HG02840 (cell line): ENCODE measurements at regions not wholly inside any gene's neighbourhood (a gene's known extent, or its start where the extent isn't known, plus 50 kb on each side); places are given as distances from the start of the nearest gene placed in this dataset.

Source experiments
- ATAC-seq: cut with Tn5 transposase; IDR thresholded peaks from one replicate; pipeline ENCODE4 v1.9.1; 2021; ENCODE audit warnings: mild to moderate bottlenecking, moderate library complexity, moderate number of reproducible peaks; ENCODE audit not compliant: unreplicated experiment, low FRiP score

DNA sequence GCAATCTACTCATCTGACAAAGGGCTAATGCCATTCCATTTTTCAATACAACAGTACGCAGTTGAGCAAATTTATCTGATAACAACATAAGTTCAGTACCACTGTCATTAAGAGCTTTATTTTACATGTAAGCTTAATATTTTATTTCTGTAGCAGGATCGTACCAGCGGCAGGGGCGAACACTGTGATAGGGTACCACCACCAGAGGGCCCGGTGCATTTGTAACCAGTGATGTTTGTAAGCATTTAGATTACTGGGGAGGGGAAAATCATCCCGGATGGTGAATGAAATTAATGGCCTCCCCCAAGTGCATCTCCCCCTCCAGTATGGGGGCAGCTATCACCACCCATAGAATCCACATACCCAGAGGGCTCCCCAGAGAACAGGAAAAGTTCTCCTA lies 179.0 kb downstream of the ADGRA3 start:
- ATAC-seq = no peak

GRCh38 chr4:22334155-22334554 lies 181.7 kb downstream of the ADGRA3 start:
- no peak for ATAC-seq

DNA sequence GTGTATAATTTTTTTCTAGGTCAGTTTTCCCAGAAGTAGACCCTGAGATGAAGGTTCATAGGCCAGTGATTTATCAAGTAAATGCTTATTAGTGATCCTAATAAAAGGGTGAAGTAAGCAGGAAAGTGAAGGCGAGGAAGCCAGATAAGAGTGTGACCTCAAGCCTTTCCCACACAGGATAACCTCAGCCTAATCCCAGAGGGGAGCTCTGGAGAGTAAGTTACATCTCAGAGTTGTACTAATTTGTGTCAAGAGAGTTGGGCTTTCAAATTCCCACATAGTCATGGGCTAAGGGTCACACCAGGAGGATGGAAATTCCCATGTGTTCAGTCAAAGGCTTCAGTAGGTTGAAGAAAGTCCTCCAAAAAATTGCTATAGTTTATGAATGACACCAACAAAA lies 191.4 kb downstream of the ADGRA3 start:
- ATAC-seq = no peak

GRCh38 chr4:22323691-22324090 lies 192.2 kb downstream of the ADGRA3 start:
- no peak for ATAC-seq

- no peak for ATAC-seq
Measured at GRCh38 chr4:22322996-22323395, 192.9 kb downstream of the ADGRA3 start.

- ATAC-seq = no peak
Measured at GRCh38 chr4:22315628-22316027, 200.2 kb downstream of the ADGRA3 start.

DNA sequence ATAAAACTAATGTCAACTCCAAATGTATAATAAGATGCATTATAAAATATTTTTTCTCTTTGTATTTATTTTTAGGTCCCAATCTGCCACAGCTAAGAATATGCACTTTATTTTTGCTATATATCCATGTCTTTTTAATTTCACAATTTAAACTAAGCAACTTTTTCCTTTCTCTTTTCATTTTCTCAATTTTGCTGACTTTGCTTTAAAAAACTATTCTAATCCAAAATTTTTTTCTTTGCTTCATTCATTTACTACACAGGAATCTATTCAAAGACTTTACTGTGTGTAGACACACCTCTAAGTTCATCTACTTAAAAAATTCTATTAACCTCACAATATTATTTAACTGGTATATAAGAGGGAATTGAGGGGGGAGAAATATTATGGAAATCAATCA lies 201.9 kb downstream of the ADGRA3 start:
- ATAC-seq = no peak

GRCh38 chr4:22312113-22312512 lies 203.8 kb downstream of the ADGRA3 start:
- no peak for ATAC-seq

DNA sequence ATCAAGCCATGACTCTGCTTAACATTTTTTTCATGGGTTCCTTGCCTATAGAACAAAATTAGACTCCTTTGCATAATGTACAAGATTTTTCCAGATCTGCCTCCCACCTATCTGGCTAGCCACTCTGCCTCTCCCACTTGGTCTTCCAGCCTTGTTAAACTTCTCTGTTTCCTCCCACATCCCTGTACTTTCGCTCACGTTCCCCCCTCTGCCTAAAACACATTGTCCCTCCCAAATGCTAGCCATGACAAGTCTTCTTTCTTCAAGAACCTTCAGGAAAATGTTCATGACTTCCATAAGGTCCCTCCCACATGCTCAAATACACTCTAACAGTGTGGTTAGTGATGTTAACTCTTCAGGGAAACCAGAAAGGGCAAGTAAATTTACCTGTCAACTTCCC lies 214.6 kb downstream of the ADGRA3 start:
- no peak for ATAC-seq

GRCh38 chr4:22299678-22300077 lies 216.2 kb downstream of the ADGRA3 start:
- no peak for ATAC-seq

- ATAC-seq = no peak
Measured at GRCh38 chr4:22287631-22288030, 228.2 kb downstream of the ADGRA3 start.

DNA sequence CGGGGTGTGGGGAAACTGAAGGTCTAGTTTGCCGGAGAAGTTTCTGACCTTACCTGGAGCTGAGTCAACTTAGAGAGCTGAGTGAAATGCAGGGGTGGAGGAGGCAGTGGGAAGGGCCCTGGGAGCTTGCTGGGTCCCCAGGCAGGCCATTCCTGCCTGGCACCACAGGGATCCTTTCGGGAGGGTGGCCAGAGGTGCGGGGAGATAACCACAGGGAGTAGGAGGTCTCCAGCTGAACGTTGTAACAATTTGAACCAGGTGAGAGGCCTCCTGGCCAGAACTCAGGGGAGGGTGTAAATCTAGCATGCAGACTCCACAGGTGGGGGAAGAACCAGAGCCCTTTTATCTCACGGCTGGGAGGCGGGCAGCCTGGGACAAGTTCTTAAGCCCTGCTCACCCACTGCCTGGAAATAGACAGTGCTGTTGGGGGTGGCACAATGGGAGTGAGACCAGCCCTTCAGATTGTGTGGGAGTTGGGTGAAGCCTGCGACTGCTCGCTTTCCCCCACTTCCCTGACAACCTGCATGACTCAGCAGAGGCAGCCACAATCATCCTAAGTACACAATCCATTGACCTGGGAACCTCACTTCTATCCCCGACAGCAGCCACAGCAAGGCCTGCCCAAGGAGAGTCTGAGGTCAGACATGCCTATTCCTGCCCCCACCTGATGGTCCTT lies 247.4 kb downstream of the ADGRA3 start:
- no peak for ATAC-seq

DNA sequence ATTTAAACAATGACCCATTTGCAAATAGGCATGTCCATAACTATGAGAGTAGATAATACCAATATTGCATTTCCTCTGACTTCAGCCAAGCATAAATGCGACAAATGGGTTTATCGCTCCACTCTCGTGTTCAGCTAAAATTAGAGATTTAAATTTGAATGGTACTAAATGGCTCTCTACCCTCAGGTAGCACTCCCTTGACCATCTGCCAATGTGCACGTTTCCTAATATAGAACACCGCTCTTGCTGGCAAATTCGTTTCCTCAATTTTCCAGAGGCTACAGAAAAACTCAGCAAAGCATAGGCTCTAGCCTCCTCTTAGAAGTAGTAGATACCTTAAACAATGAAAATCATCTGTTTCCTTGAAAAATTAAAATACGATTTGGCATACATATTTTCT lies 251.6 kb downstream of the ADGRA3 start:
- ATAC-seq = no peak

DNA sequence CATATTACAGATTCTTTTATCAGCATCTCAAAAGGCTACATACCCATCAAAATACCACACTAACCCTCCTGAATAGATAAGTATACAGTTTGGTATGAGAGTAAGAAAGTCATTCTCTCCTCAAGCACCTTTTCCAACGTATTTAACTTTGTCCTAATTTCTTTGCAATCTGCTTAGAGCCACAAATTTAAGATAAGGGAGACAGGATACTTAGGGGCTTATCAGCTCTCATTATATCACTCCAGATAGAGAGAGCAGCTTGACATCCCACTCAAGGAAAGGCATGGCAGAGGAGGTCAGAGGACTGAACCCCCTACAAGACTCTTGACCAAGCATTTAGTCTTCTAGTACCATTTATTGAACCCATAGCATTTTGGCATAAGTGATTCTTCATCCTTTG lies 262.4 kb downstream of the ADGRA3 start:
- ATAC-seq = no peak

GRCh38 chr4:22246847-22247246 lies 269.0 kb downstream of the ADGRA3 start:
- no peak for ATAC-seq

DNA sequence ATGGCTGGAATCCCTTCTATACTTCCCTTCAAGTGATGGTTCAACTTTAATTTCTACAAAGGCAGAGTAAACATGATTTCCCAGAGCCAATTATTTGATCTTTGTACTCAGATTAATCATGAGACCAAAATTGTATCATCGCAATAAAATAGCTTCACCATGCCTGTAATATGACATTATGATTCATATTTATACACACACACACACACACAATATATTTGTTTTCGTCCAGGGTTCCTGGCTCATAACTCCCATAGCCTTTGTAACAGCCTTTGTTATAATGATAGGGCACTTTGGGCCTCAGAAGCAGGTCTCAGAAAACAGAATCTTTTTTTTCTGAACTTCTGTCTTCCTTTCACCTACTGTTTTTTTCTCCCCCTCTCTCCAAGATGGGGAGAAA lies 270.6 kb downstream of the ADGRA3 start:
- ATAC-seq = no peak

DNA sequence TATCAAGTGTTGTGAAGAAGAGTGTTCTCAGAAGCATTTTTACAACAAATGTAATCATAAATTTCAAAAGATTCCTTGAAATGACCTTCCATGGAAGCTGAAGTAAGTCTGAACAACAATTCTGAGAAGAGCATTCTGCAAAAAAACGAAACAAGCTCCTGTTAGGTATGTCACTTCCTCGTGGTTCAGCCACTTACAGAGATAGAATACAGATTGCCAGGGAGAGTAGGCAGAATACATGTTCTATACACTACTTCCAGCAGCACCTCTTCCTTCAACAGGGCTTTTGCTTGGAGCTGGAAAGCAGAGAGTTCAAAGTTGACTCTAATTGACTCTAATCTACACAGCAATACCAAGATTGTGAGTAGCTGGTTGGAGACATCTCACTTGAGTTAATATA lies 274.5 kb downstream of the ADGRA3 start:
- ATAC-seq = no peak

DNA sequence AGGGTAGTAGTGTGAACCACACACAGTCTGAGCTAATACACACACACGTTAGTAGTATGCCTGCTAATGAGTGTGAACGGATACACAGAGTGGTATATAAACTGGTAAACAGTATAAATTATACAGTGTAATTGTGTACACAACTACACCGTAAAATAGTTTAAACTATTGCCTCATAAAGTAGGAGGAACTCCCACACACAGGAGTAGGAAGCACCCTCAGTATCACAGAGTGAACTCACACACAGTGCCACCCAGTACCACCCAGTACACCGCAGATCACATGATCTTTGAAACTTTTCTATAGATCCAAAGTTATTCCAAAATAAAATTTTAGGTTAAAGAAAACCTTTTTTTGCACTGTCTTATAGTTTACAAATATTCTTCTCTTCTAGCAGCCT lies 275.1 kb downstream of the ADGRA3 start:
- no peak for ATAC-seq

GRCh38 chr4:22238742-22239141 lies 277.1 kb downstream of the ADGRA3 start:
- ATAC-seq = no peak

DNA sequence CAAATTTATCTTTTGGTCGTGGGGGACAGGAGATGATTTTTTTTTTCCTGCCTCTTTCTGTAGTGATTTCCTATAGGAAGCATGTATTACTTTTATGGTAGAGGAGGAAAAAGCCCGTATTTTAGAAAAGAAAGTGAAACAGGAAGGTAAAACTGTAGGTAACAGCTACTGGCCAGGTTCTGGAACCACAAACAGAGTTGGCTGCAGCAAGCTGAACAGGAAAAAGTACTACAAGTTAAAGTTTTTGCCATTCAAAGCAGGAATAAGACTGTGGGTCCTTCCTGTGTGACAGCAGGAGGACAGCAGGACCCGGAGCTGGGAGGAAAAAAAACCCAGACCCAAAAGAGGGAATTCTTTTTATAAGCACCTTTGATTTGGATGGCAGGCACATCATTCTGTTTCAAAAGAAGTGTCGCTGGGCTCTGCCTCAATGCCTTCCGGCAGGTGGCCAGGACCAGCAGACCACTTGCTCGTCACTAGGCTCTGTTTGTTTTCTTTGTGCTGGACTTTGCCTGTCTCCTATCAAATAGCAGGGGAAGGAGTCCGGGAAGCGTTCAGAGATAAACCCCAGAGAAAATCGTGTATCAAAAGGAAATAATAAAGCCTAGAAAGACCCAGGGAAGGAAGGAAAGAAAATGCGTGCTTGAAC lies 277.9 kb downstream of the ADGRA3 start:
- no peak for ATAC-seq

DNA sequence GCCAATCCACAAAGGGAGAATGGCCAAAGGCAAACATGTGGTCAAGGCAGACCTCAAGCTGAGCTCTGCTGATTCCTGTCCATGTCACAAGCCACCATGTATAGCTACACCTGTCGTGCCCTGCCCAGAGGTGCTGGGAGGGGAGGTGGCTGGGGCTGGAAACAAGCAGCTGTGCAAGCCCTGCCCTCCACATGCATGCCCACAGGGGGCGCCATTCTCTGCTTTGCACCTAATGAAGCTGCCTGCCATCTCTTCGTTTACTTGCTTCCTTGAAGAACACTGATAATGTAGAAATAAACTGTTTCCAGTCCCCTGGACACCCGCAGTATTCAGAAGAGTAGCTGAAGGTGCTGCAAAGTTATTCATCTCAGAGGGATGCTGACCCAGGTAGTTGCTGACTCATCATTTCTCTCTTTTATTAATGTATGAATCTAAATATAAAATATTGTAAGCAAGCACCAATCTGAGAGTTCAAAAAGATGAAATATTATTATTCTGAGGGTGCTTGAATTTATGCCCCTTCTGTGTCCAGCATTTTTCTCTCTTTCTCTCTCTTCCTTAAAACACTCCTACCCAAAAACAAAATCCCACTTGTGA lies 278.6 kb downstream of the ADGRA3 start:
- ATAC-seq = no peak

- no peak for ATAC-seq
Measured at GRCh38 chr4:22235698-22236097, 280.2 kb downstream of the ADGRA3 start.
